HG03575 (cell line): ENCODE measurements at regions not wholly inside any gene's neighbourhood (a gene's known extent, or its start where the extent isn't known, plus 50 kb on each side); places are given as distances from the start of the nearest gene placed in this dataset.
"Not testable (repeated sequence)": the region's sequence is repeated elsewhere in the genome, so short reads cannot be mapped to it uniquely, and the experiment has no call there.

Experiments used
- ATAC-seq: cut with Tn5 transposase; IDR thresholded peaks from one replicate; pipeline ENCODE4 v1.9.1; 2021; ENCODE audit not compliant: unreplicated experiment, insufficient number of reproducible peaks, low FRiP score; ENCODE audit errors: extremely low read depth

- ATAC-seq, result no peak
Observed at GRCh38 chr13:65508338-65508737, 1721.8 kb downstream of the PCDH9 start.

GRCh38 chr13:65505941-65506340, 1724.2 kb downstream of the PCDH9 start:
- ATAC-seq, result no peak

- no peak for ATAC-seq
Observed at GRCh38 chr13:65504213-65504612, 1725.9 kb downstream of the PCDH9 start.

GRCh38 chr13:65500481-65500880, 1729.7 kb downstream of the PCDH9 start:
- ATAC-seq, result no peak

- ATAC-seq, result no peak
Observed at GRCh38 chr13:65499256-65499655, 1730.9 kb downstream of the PCDH9 start.

GRCh38 chr13:65497265-65497664, 1732.9 kb downstream of the PCDH9 start:
- ATAC-seq, result no peak

GRCh38 chr13:65490725-65491124, 1739.4 kb downstream of the PCDH9 start:
- not testable (repeated sequence) for ATAC-seq

GRCh38 chr13:65488606-65489005, 1741.5 kb downstream of the PCDH9 start:
- no peak for ATAC-seq

GRCh38 chr13:65479692-65480091, 1750.4 kb downstream of the PCDH9 start:
- ATAC-seq, result no peak

GRCh38 chr13:65473196-65473595, 1756.9 kb downstream of the PCDH9 start:
- ATAC-seq, result no peak

- ATAC-seq, result no peak
Observed at GRCh38 chr13:65472336-65472735, 1757.8 kb downstream of the PCDH9 start.

- ATAC-seq, result no peak
Observed at GRCh38 chr13:65470781-65471180, 1759.4 kb downstream of the PCDH9 start.

- no peak for ATAC-seq
Observed at GRCh38 chr13:65468628-65469027, 1761.5 kb downstream of the PCDH9 start.

GRCh38 chr13:65461590-65461989, 1768.5 kb downstream of the PCDH9 start:
- no peak for ATAC-seq

- no peak for ATAC-seq
Observed at GRCh38 chr13:65460136-65460535, 1770.0 kb downstream of the PCDH9 start.

GRCh38 chr13:65456150-65456912, 1773.8 kb downstream of the PCDH9 start:
- ATAC-seq, result no peak

GRCh38 chr13:65454403-65454802, 1775.7 kb downstream of the PCDH9 start:
- no peak for ATAC-seq

- no peak for ATAC-seq
Observed at GRCh38 chr13:65453982-65454381, 1776.2 kb downstream of the PCDH9 start.

GRCh38 chr13:65445340-65445739, 1784.8 kb downstream of the PCDH9 start:
- ATAC-seq, result no peak

- ATAC-seq, result no peak
Observed at GRCh38 chr13:65435590-65435989, 1794.5 kb downstream of the PCDH9 start.

GRCh38 chr13:65417953-65418352, 1812.2 kb downstream of the PCDH9 start:
- no peak for ATAC-seq
